Fibroblast of peridontal ligament (primary cell): ENCODE measurements at regions not wholly inside any gene's neighbourhood (a gene's known extent, or its start where the extent isn't known, plus 50 kb on each side); places are given as distances from the start of the nearest gene placed in this dataset.
"Not testable (repeated sequence)": the region's sequence is repeated elsewhere in the genome, so short reads cannot be mapped to it uniquely, and the experiment has no call there.

Source experiments
- DNase-seq: peaks from one replicate; pipeline ENCODE4 v3.0.0-alpha.2; 2010; ENCODE audit errors: extremely low read depth

GRCh38 chr1:60950224-60951063, 131.9 kb upstream of the NFIA start:
- no peak for DNase-seq

GRCh38 chr1:60949826-60950197, 132.5 kb upstream of the NFIA start:
- DNase-seq: no peak

GRCh38 chr1:60949154-60949825, 133.1 kb upstream of the NFIA start:
- DNase-seq: no peak

GRCh38 chr1:60948486-60948885, 133.9 kb upstream of the NFIA start:
- DNase-seq: no peak

- no peak for DNase-seq
Observed at GRCh38 chr1:60947367-60947766, 135.0 kb upstream of the NFIA start.

- DNase-seq: no peak
Observed at GRCh38 chr1:60942896-60943638, 139.3 kb upstream of the NFIA start.

GRCh38 chr1:60942291-60942690, 140.1 kb upstream of the NFIA start:
- no peak for DNase-seq

GRCh38 chr1:60940685-60941084, 141.7 kb upstream of the NFIA start:
- DNase-seq: not testable (repeated sequence)

GRCh38 chr1:60937720-60938119, 144.6 kb upstream of the NFIA start:
- DNase-seq: no peak

GRCh38 chr1:60936591-60937342, 145.6 kb upstream of the NFIA start:
- no peak for DNase-seq

- no peak for DNase-seq
Observed at GRCh38 chr1:60936163-60936562, 146.2 kb upstream of the NFIA start.

- DNase-seq: peak; percentile 80
Observed at GRCh38 chr1:60935599-60936110, 146.7 kb upstream of the NFIA start.

GRCh38 chr1:60930130-60930529, 152.2 kb upstream of the NFIA start:
- DNase-seq: no peak

- DNase-seq: no peak
Observed at GRCh38 chr1:60924964-60925798, 157.2 kb upstream of the NFIA start.

GRCh38 chr1:60924165-60924564, 158.2 kb upstream of the NFIA start:
- no peak for DNase-seq

GRCh38 chr1:60923389-60924087, 158.8 kb upstream of the NFIA start:
- no peak for DNase-seq

- peak; percentile 51 for DNase-seq
Observed at GRCh38 chr1:60922304-60922703, 160.1 kb upstream of the NFIA start.

- no peak for DNase-seq
Observed at GRCh38 chr1:60921175-60921574, 161.2 kb upstream of the NFIA start.

GRCh38 chr1:60920561-60920960, 161.8 kb upstream of the NFIA start:
- DNase-seq: no peak

GRCh38 chr1:60918867-60919266, 163.5 kb upstream of the NFIA start:
- no peak for DNase-seq
